ENCODE measurements at regions not wholly inside any gene's neighbourhood (a gene's known extent, or its start where the extent isn't known, plus 50 kb on each side); places are given as distances from the start of the nearest gene placed in this dataset.

DNA sequence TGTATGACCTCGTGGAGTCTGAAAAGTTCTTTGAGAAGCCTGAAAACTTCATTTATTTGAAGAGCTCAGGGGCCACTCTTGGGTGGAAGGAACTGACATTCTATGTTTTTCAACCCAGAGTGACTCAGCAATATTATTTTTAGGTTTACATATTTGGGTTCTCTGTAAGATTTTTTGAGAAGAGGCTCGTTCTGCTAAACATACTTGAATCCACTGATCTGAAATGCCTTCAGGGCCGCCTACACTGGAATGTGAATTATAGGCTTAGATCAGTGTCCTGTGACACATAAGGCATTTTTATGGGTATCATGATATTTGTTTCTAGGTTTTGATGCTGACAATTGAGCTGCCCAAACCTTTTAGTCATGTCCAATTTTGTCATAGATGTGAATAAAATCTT, 86.2 kb downstream of the PSAT1 start:
- Histone ChIP-seq H3K4me3 (no peak overlapping the region), H3K27ac (no peak overlapping the region)
- no peak for DNase-seq (ENCODE audit: low spot score)
- TF ChIP-seq, protein P1, sequence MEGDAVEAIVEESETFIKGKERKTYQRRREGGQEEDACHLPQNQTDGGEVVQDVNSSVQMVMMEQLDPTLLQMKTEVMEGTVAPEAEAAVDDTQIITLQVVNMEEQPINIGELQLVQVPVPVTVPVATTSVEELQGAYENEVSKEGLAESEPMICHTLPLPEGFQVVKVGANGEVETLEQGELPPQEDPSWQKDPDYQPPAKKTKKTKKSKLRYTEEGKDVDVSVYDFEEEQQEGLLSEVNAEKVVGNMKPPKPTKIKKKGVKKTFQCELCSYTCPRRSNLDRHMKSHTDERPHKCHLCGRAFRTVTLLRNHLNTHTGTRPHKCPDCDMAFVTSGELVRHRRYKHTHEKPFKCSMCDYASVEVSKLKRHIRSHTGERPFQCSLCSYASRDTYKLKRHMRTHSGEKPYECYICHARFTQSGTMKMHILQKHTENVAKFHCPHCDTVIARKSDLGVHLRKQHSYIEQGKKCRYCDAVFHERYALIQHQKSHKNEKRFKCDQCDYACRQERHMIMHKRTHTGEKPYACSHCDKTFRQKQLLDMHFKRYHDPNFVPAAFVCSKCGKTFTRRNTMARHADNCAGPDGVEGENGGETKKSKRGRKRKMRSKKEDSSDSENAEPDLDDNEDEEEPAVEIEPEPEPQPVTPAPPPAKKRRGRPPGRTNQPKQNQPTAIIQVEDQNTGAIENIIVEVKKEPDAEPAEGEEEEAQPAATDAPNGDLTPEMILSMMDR (IDR thresholded peaks at IDR 0.05), result no peak

DNA sequence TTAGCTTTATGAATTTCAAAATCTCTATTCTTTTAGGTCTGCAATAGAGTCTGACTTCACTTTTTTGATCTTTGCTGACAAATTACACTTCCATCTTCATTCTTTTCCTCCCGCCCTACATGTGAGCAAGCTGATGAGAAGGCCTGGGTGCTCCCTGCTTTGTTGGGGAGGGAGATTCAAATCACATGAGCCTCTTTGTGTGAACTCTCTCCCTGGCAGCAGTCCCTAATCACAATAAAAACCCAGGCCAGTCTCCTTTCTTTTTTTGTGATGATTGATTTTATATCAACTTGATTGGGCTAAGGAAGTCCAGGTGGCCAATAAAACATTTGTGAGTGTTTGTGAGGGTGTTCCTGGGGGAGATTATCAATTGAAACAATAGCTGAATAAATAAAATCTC, 89.4 kb downstream of the PSAT1 start:
- TF ChIP-seq, protein P1 (IDR thresholded peaks at IDR 0.05), result no peak
- no peak overlapping the region for H3K4me3 ChIP-seq

DNA sequence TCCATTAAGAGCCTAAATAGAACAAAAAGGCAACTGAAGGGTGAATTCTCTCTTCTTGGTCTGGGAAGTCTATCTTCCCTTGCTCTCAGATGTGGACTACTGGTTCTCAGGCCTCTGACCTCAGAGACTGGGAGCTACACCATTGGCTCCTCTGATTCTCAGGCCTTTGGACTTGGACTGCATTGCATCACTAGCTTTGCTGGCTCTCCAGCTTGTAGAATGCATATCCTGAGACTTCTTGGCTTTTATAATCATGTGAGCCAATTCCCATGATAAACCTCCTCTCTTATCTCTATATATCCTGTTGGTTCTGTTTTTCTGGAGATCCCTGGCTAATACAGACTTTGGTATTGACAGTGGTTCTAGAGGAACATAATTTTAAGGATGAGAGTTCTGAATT, 89.8 kb downstream of the PSAT1 start:
- H3K4me3 ChIP-seq, result no peak overlapping the region
- no peak overlapping the region for H3K27ac ChIP-seq
- DNase-seq (ENCODE audit: low spot score), result no peak
- TF ChIP-seq, protein P1 (IDR thresholded peaks at IDR 0.05), result no peak

More for the DNA sequence above, 89.4 kb downstream of the PSAT1 start:
- H3K27ac ChIP-seq, result no peak overlapping the region
- DNase-seq (ENCODE audit: low spot score), result no peak

DNA sequence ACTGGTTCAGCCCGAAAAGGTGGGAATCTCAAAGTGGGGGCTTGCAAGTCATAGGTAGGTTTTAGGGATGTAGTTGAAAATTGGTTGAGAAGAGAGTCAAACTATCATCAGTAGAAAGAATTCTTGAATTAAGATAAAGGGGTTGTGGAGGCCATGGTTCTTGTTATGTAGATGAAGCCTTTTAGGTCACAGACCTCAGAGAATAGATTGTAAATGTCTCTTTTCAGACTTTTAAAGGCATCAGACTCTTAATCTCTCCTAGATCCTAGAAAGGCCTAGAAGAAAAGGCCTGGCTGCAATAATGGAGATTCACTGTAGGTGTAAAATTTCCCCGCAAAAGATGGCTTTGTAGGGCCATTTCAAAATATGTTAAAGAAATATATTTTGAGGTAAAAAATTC, 96.4 kb downstream of the PSAT1 start:
- no peak for DNase-seq (ENCODE audit: low spot score)
- Histone ChIP-seq H3K4me3 (no peak overlapping the region), H3K27ac (no peak overlapping the region)
- TF ChIP-seq, protein P1 (IDR thresholded peaks at IDR 0.05), result no peak

DNA sequence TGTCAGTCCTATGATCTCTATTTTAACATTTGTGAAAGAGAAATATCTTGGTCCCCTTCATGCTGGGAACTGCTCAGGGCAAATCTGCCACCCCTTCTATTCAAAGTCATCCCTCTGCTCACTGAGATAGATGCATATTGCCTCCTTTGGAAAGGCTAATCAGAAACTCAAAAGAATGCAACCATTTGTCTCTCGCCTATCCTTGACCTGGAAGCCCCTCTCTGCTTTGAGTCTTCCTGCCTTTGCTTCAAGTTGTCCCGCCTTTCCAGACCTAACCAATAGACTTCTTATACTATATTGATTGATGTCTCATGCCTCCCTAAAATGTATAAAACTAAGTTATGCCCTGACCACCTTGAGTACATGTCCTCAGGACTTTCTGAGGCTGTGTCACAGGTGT, 97.0 kb downstream of the PSAT1 start:
- H3K4me3 ChIP-seq, result no peak overlapping the region
- TF ChIP-seq, protein P1 (IDR thresholded peaks at IDR 0.05), result no peak
- no peak for DNase-seq (ENCODE audit: low spot score)
- no peak overlapping the region for H3K27ac ChIP-seq

DNA sequence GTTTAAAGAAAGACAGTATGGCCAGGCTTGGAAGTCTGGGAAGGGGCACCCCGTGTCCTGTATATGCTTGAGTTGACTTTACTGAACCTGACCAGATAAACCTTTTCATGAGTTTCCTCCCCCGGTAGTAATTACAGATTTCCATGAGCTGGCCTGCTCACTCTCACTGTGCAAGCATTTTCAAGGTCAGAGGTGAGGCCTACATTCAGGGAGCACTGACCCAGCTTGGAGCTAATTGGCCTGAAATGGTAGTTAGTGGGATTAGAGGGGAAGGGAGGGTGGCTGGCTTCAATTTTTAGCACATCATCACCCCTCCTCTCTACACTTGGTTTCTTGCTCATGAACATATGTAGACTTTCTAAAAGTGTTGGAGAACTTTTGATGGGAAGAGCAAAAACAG, 99.2 kb downstream of the PSAT1 start:
- DNase-seq (ENCODE audit: low spot score), result no peak
- Histone ChIP-seq H3K27ac (no peak overlapping the region), H3K4me3 (no peak overlapping the region)
- TF ChIP-seq, protein P1 (IDR thresholded peaks at IDR 0.05), result no peak

DNA sequence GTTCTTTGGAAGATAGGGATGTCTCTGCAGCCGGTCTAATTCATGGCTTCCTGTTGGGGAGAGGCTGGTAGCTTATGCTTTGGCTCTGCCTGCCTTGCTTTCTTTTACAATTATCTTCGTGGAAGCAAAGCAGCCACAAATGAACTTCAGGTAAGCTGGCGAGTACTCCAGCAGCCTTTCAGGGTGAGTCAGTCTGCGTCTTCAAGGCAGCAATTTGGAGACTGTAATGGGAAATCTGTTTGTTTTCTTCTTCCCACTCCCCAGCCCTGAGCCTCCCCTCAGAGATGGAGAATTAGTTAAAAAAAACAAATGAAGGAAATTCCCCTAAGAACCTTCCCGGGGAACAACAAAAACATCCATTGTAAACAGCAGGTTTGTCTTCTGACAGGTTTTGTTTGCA, 100.1 kb downstream of the PSAT1 start:
- no peak for DNase-seq (ENCODE audit: low spot score)
- Histone ChIP-seq H3K4me3 (no peak overlapping the region), H3K27ac (no peak overlapping the region)

More for the DNA sequence above, 100.1 kb downstream of the PSAT1 start:
- TF ChIP-seq, protein P1 (IDR thresholded peaks at IDR 0.05), result no peak

Data from coronary artery (tissue), 2 donors.